IMR-90 (cell line): ENCODE measurements at regions not wholly inside any gene's neighbourhood (a gene's known extent, or its start where the extent isn't known, plus 50 kb on each side); places are given as distances from the start of the nearest gene placed in this dataset.

Source experiments
- CEBPB ChIP-seq: IDR thresholded peaks from 2 replicates; pipeline ENCODE4 v1.6.1; 2012; ENCODE audit warnings: low read depth, low read length, improper control_type of control experiment
- CHD1 ChIP-seq: IDR thresholded peaks from 2 replicates; pipeline ENCODE4 v1.6.1; 2012; ENCODE audit warnings: low read depth, low read length, improper control_type of control experiment
- FOS ChIP-seq: fragments of 150-350 bp; IDR thresholded peaks from 2 replicates; pipeline ENCODE4 v1.6.1; 2016; ENCODE audit warnings: low read depth, low read length
- POLR2A ChIP-seq: IDR thresholded peaks from 2 replicates; pipeline ENCODE4 v1.6.1; 2012; ENCODE audit warnings: mild to moderate bottlenecking, low read depth, low read length
- RCOR1 ChIP-seq: IDR thresholded peaks from 2 replicates; pipeline ENCODE4 v1.6.1; 2012; ENCODE audit warnings: mild to moderate bottlenecking, low read length, improper control_type of control experiment; ENCODE audit not compliant: insufficient replicate concordance
- TF ChIP-seq, protein P1 (sequence below): conservative IDR thresholded peaks from 2 replicates; pipeline ENCODE4 v1.5.1; 2012; ENCODE audit warnings: mild to moderate bottlenecking, low read depth, low read length, improper control_type of control experiment
- TF ChIP-seq, protein P2 (sequence below): fragments of 150-350 bp; IDR thresholded peaks from 2 replicates; pipeline ENCODE4 v1.6.1; 2016; ENCODE audit warnings: low read depth, mild to moderate bottlenecking, low read length, moderate library complexity, borderline replicate concordance

DNA sequence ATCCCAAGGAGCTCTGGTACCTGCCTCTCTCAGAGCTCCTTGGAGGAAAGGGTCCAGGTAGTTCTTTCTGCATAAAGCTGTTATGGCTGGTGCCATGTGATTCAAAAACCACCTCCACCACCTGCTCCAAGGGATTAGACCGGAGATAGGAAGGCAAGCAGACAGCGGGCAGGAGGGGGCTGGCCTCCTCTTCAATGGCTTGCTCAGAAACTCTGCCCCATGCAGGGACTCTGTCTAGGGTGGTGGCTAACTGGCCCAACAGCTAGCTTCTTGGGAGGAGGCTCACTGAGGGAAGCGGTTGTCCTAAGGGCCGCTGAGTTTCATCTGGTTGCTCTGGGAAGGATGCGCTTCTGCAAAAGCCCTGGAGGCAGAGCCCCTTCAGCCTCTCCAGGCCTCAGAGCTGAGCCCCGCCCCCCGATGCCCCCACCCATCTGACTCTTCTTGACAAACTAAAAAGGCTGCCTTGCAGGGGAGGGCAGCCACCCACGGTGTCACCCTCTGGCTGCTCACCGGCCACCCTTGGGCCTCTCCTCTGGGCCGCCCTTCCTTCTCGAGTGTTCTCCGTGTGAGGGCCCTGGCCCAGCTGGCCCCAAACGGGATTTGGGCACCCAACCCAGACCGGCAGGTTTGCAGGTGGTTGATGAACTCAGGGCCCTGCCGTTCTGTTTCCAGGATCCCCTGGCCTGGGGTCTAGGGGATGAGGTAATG lies 90.2 kb downstream of the MCFD2 start:
- TF ChIP-seq FOS (no peak), POLR2A (no peak), CHD1 (no peak), RCOR1 (no peak), CEBPB (no peak)
- TF ChIP-seq, protein P1, sequence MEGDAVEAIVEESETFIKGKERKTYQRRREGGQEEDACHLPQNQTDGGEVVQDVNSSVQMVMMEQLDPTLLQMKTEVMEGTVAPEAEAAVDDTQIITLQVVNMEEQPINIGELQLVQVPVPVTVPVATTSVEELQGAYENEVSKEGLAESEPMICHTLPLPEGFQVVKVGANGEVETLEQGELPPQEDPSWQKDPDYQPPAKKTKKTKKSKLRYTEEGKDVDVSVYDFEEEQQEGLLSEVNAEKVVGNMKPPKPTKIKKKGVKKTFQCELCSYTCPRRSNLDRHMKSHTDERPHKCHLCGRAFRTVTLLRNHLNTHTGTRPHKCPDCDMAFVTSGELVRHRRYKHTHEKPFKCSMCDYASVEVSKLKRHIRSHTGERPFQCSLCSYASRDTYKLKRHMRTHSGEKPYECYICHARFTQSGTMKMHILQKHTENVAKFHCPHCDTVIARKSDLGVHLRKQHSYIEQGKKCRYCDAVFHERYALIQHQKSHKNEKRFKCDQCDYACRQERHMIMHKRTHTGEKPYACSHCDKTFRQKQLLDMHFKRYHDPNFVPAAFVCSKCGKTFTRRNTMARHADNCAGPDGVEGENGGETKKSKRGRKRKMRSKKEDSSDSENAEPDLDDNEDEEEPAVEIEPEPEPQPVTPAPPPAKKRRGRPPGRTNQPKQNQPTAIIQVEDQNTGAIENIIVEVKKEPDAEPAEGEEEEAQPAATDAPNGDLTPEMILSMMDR: no peak
- TF ChIP-seq, protein P2, sequence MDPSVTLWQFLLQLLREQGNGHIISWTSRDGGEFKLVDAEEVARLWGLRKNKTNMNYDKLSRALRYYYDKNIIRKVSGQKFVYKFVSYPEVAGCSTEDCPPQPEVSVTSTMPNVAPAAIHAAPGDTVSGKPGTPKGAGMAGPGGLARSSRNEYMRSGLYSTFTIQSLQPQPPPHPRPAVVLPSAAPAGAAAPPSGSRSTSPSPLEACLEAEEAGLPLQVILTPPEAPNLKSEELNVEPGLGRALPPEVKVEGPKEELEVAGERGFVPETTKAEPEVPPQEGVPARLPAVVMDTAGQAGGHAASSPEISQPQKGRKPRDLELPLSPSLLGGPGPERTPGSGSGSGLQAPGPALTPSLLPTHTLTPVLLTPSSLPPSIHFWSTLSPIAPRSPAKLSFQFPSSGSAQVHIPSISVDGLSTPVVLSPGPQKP: no peak
